ENCODE measurements at regions not wholly inside any gene's neighbourhood (a gene's known extent, or its start where the extent isn't known, plus 50 kb on each side); places are given as distances from the start of the nearest gene placed in this dataset.

DNA sequence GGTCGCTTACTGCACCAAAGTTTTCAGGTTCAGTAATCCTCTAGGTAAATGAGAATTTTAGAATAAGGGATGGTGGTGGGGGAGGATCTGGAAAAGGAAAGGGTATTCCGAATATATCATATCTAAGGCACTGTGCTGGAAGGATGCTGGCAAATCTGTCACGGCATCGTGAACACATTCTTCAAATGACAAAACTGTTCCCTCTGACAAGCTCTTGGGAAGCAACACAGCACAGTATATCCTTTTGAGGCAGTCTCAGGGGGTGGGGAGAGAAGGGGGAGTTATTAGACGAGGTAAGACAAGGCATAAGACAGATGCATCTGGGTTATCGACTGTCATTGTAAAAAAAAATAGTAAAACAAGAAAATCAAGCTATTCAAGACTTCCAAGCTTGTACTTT, 289.6 kb upstream of the LRRN1 start:
- Mint-ChIP-seq H3K9me3 (no peaks in the 10 kb centered on the region), H3K27ac (ENCODE audit: unreplicated experiment) (no peak overlapping the region), H3K36me3 (ENCODE audit: low read depth) (no peaks in the 10 kb centered on the region), H3K27me3 (ENCODE audit: low read depth) (peaks cover 2% of the 10 kb centered on the region), H3K4me1 (no peaks in the 10 kb centered on the region), H3K4me3 (no peak overlapping the region)
- DNase-seq (ENCODE audit: low read depth, low spot score): no peak
- TF ChIP-seq, protein P1, sequence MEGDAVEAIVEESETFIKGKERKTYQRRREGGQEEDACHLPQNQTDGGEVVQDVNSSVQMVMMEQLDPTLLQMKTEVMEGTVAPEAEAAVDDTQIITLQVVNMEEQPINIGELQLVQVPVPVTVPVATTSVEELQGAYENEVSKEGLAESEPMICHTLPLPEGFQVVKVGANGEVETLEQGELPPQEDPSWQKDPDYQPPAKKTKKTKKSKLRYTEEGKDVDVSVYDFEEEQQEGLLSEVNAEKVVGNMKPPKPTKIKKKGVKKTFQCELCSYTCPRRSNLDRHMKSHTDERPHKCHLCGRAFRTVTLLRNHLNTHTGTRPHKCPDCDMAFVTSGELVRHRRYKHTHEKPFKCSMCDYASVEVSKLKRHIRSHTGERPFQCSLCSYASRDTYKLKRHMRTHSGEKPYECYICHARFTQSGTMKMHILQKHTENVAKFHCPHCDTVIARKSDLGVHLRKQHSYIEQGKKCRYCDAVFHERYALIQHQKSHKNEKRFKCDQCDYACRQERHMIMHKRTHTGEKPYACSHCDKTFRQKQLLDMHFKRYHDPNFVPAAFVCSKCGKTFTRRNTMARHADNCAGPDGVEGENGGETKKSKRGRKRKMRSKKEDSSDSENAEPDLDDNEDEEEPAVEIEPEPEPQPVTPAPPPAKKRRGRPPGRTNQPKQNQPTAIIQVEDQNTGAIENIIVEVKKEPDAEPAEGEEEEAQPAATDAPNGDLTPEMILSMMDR (conservative IDR thresholded peaks at IDR 0.05): no peak

DNA sequence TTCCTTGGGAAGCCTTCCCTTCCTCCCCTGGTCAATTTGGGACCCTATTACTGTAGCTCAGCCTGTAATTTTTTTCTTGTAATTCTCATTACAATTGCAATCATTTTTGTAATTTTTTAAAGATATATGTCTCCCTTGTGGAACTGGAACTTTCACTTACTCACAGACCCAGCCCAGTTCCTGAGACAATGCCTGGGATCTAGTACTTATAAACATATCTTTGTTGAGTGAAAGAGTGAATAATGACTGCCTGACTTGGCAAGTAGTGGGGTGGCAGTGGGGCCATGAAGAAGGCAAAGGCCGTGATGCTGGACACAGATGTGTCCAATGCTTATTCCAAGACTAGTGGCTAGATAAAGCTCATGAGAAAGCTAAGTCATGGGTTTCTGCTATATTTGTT, 294.5 kb upstream of the LRRN1 start:
- Mint-ChIP-seq H3K27ac (ENCODE audit: unreplicated experiment) (no peak overlapping the region), H3K4me3 (no peak overlapping the region), H3K4me1 (no peaks in the 10 kb centered on the region), H3K9me3 (no peaks in the 10 kb centered on the region), H3K27me3 (ENCODE audit: low read depth) (peaks cover 4% of the 10 kb centered on the region), H3K36me3 (ENCODE audit: low read depth) (no peaks in the 10 kb centered on the region)
- DNase-seq (ENCODE audit: low read depth, low spot score): no peak
- TF ChIP-seq, protein P1 (conservative IDR thresholded peaks at IDR 0.05): no peak

DNA sequence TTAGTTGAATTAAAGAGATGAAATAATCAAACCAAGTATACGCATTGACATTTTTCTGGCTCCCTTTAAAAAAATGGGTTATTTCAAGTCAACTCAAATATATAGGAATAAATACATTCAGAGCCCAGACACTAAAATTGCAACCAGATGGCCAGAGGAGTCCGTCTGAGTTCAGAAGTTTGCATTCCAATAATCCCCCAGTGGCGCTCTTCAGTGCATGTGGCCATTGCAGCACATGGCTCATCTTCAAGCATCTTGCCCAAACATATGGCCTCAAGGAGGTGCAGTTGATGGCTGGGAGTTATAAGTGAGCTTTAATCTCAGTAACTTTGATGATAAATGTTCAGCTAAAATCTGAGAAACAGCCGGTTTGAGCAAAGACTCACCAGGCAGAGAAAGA, 295.8 kb upstream of the LRRN1 start:
- peaks cover 4% of the 10 kb centered on the region for H3K27me3 Mint-ChIP-seq (ENCODE audit: low read depth)
- no peaks in the 10 kb centered on the region for H3K4me1 Mint-ChIP-seq
- H3K36me3 Mint-ChIP-seq (ENCODE audit: low read depth): no peaks in the 10 kb centered on the region
- no peak for DNase-seq (ENCODE audit: low read depth, low spot score)
- no peak overlapping the region for H3K27ac Mint-ChIP-seq (ENCODE audit: unreplicated experiment)
- H3K9me3 Mint-ChIP-seq: no peaks in the 10 kb centered on the region
- TF ChIP-seq, protein P1 (conservative IDR thresholded peaks at IDR 0.05): no peak
- no peak overlapping the region for H3K4me3 Mint-ChIP-seq

DNA sequence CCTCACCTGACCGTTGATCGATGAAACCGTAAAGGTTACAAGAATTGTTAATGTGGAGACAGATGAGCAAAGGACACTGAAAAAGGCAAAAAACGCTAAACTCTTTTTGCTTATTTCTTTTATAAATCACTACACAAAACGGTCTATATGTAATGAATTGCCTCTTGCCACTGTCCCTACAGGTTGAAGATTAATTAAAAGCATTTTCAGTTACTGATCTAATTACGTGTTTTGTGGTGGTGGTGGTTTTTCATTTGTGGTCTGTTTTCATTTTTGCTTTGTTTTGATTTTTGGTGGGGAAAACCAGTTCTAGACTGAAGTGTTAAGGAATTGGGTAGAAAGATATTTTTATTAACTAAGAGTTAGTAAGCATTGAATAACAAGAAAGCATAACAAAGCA, 299.2 kb upstream of the LRRN1 start:
- H3K36me3 Mint-ChIP-seq (ENCODE audit: low read depth): no peaks in the 10 kb centered on the region
- no peaks in the 10 kb centered on the region for H3K9me3 Mint-ChIP-seq
- H3K4me1 Mint-ChIP-seq: no peaks in the 10 kb centered on the region
- peaks cover 4% of the 10 kb centered on the region for H3K27me3 Mint-ChIP-seq (ENCODE audit: low read depth)
- TF ChIP-seq, protein P1 (conservative IDR thresholded peaks at IDR 0.05): no peak
- H3K27ac Mint-ChIP-seq (ENCODE audit: unreplicated experiment): no peak overlapping the region
- DNase-seq (ENCODE audit: low read depth, low spot score): no peak
- H3K4me3 Mint-ChIP-seq: no peak overlapping the region

DNA sequence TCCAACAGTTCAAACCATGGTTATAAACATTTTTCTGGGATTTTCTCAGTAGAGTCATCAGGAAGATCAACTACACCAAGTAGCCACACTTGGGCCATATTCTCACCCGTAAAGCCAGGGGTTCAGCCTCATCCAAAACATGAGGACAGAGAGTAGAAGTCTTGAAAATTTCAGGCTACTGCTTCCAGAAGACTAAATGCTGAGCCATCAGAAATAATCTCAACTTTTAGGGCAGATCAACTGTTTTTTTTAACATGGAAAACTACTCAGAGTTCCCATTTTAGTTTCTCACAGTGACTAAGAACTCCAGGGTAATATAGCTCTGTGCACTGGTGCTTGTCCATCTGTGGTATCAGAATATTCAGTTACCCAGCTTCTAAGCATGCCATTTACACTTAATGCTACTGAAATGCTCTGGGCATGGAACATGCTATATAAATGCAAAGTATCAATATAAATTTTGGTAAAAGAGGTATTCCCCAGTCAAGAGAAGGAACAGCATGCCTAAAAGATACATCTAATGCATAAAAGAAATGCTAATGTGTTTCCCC, 300.1 kb upstream of the LRRN1 start:
- H3K4me3 Mint-ChIP-seq: no peak overlapping the region
- no peaks in the 10 kb centered on the region for H3K36me3 Mint-ChIP-seq (ENCODE audit: low read depth)
- no peaks in the 10 kb centered on the region for H3K9me3 Mint-ChIP-seq
- H3K4me1 Mint-ChIP-seq: no peaks in the 10 kb centered on the region
- no peaks in the 10 kb centered on the region for H3K27me3 Mint-ChIP-seq (ENCODE audit: low read depth)
- H3K27ac Mint-ChIP-seq (ENCODE audit: unreplicated experiment): no peak overlapping the region
- DNase-seq (ENCODE audit: low read depth, low spot score): no peak
- TF ChIP-seq, protein P1 (conservative IDR thresholded peaks at IDR 0.05): no peak

DNA sequence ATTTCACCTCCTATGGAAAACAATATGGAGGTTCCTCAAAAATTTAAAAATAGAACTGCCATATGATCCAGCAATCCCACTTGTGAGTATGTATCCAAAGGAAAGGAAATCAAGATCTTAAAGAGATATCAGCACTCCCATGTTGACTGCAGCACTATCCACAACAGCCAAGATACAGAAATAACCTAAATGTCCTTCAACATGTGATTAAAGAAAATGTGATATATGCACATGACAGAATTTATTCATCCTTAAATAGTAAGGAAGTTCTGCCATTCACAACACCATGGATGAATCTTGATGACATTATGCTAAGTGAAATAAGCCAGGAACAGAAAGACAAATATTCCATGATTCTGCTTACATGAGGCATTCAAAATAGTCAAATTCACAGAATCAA, 303.6 kb upstream of the LRRN1 start:
- Mint-ChIP-seq H3K27me3 (ENCODE audit: low read depth) (no peaks in the 10 kb centered on the region), H3K4me3 (no peak overlapping the region), H3K9me3 (peaks cover 5% of the 10 kb centered on the region), H3K27ac (ENCODE audit: unreplicated experiment) (no peak overlapping the region), H3K36me3 (ENCODE audit: low read depth) (peaks cover 3% of the 10 kb centered on the region), H3K4me1 (no peaks in the 10 kb centered on the region)
- TF ChIP-seq, protein P1 (conservative IDR thresholded peaks at IDR 0.05): no peak
- no peak for DNase-seq (ENCODE audit: low read depth, low spot score)
